ENCODE measurements at regions not wholly inside any gene's neighbourhood (a gene's known extent, or its start where the extent isn't known, plus 50 kb on each side); places are given as distances from the start of the nearest gene placed in this dataset.
A peak's percentile ranks its signal among the peaks of the same experiment; 100 is the strongest.

- Histone ChIP-seq H3K9me3 (no peaks in the 10 kb centered on the region), H3K4me3 (no peak overlapping the region), H3K27ac (no peak overlapping the region), H3K27me3 (peaks cover 16% of the 10 kb centered on the region), H3K36me3 (no peaks in the 10 kb centered on the region), H3K4me1 (no peaks in the 10 kb centered on the region)
- TF ChIP-seq CTCF (IDR thresholded peaks at IDR 0.05), result no peak
- DNase-seq, result no peak
- intact Hi-C loops (cut with DNase I), result no loop called here
- ATAC-seq, result no peak
Measured at GRCh38 chr4:3709061-3709845, 56.9 kb upstream of the ADRA2C start.

GRCh38 chr4:3708611-3709010 is 57.6 kb upstream of the ADRA2C start:
- no peak for ATAC-seq
- H3K36me3 ChIP-seq, result no peaks in the 10 kb centered on the region
- TF ChIP-seq CTCF (IDR thresholded peaks at IDR 0.05), result no peak
- peaks cover 23% of the 10 kb centered on the region for H3K27me3 ChIP-seq
- no peak overlapping the region for H3K27ac ChIP-seq
- intact Hi-C loops (cut with DNase I), result no loop called here
- H3K9me3 ChIP-seq, result no peaks in the 10 kb centered on the region
- H3K4me1 ChIP-seq, result no peaks in the 10 kb centered on the region
- no peak overlapping the region for H3K4me3 ChIP-seq
- DNase-seq, result no peak

GRCh38 chr4:3708103-3708510 is 58.1 kb upstream of the ADRA2C start:
- no peak for TF ChIP-seq CTCF (IDR thresholded peaks at IDR 0.05)
- no peak for ATAC-seq
- H3K27ac ChIP-seq, result no peak overlapping the region
- DNase-seq, result peak; percentile 58
- H3K9me3 ChIP-seq, result no peaks in the 10 kb centered on the region
- H3K4me3 ChIP-seq, result no peak overlapping the region
- intact Hi-C loops (cut with DNase I), result no loop called here
- H3K36me3 ChIP-seq, result no peaks in the 10 kb centered on the region
- no peaks in the 10 kb centered on the region for H3K4me1 ChIP-seq
- peaks cover 28% of the 10 kb centered on the region for H3K27me3 ChIP-seq

- Histone ChIP-seq H3K27ac (no peak overlapping the region), H3K4me3 (no peak overlapping the region), H3K27me3 (peaks cover 29% of the 10 kb centered on the region), H3K36me3 (no peaks in the 10 kb centered on the region), H3K4me1 (no peaks in the 10 kb centered on the region), H3K9me3 (no peaks in the 10 kb centered on the region)
- no peak for TF ChIP-seq CTCF (IDR thresholded peaks at IDR 0.05)
- no peak for ATAC-seq
- no peak for DNase-seq
- intact Hi-C loops (cut with DNase I), result no loop called here
Measured at GRCh38 chr4:3707423-3708102, 58.6 kb upstream of the ADRA2C start.

GRCh38 chr4:3706565-3707422 is 59.4 kb upstream of the ADRA2C start:
- DNase-seq (peak; percentile 37), ATAC-seq (no peak)
- Histone ChIP-seq H3K36me3 (no peaks in the 10 kb centered on the region), H3K27me3 (peaks cover 34% of the 10 kb centered on the region), H3K27ac (no peak overlapping the region), H3K9me3 (no peaks in the 10 kb centered on the region), H3K4me1 (no peaks in the 10 kb centered on the region), H3K4me3 (no peak overlapping the region)
- TF ChIP-seq CTCF (IDR thresholded peaks at IDR 0.05), result no peak
- intact Hi-C loops (cut with DNase I), result no loop called here
